HG03469 (cell line): ENCODE measurements at regions not wholly inside any gene's neighbourhood (a gene's known extent, or its start where the extent isn't known, plus 50 kb on each side); places are given as distances from the start of the nearest gene placed in this dataset.

Experiments used
- ATAC-seq: cut with Tn5 transposase; IDR thresholded peaks from one replicate; pipeline ENCODE4 v1.9.1; 2021; ENCODE audit warnings: mild to moderate bottlenecking, moderate library complexity, moderate number of reproducible peaks; ENCODE audit not compliant: unreplicated experiment

DNA sequence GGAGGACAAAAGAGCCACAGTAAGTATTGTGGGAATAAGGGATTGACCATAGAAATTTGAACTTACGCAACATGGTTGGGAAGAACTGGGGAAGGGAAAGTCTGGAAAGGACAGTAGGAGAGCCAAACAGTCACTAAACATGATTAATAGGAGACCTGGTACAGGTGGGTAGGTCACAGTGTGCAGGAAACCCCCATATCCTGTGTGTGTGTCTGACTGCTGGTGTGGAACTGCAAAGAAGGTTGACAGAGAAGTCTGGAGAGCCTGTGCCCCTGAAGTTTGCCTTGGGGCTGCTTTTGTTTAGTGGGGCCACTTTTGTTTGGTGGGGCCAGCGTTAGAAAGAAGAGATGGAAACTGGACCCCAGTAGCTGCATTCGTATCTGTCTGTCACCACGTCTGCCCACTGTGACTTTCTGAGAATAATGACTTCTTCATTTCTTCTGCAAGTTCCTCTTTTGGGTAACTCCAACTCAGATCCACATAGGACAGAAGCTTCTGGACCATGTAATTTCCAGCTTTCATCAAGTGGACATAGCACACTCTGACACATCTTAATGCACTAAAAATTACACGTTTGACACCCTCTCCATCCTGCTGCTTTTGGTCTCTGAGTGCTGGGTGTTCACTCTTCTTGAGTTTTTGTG is 126.8 kb upstream of the RAG2 start:
- ATAC-seq: peak; percentile 86

DNA sequence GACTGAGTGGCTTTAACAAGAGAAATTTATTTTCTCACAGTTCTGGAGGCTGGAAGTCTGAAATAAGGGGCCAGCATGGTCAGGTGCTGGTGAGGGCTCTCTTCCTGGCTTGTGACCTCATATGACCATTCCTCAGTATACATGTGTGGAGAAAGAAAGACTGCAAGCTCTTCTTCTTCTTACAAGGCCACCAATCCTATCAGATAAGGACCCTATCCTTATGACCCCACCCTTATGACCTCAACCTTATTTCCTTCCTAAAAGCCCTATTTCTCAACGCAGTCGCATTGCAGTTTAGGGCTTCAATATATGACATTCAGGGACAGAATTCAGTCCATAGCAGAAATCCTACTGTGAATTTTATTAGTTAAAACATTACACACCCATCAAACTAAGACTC is 124.4 kb upstream of the RAG2 start:
- ATAC-seq: no peak

DNA sequence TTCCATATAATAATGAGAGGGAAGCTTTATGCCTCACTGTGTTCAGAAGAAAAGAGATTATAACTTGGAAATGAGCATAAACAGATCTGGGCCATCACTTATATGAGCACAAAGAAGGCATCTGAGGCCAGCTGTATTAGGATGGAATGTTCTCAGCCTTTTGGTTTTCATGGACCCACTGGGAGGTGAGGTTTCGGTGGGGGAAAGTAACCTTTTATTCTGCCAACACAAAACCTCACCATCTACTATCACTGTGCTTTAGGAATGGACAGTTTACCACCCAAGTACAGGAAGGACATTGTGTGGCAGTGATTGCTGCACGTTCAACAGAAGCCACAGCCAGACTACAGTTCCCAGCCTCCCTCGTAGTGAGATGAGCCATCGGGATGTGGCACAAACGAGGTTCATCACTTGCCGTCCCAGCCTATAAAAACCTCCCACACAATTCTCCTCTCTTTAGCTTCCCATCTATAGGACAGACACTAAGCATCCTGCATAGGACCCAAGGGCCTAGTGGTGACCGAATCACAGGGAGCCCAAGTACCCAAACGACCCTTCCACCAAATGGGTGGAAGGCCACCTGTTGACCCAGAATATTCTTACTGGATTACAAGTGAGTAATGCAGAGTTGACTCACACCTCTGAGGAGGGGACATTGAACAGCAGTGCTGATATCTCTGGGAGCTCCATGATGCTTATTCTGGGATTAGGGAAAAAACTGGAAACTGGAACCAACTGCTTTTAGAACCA is 121.5 kb upstream of the RAG2 start:
- no peak for ATAC-seq

DNA sequence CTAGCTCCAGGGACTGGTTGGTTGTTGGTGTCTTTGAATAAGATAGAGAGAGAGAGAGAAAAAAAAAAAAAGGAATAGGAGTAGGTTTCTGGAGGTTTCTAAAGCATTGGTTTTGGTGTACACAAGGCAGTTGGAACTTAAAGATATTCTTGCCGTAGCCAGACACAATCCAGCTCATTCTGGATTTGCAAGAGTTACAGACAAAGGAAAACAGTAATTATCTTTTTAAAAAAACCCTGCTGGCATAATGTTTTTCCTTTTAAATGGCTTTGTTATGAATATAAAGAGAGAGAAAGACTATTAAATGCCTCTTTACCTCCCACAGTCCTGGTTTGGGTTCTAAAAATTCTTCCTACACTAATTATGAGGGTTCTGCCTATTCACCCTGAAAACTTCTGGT is 120.4 kb upstream of the RAG2 start:
- ATAC-seq: no peak

DNA sequence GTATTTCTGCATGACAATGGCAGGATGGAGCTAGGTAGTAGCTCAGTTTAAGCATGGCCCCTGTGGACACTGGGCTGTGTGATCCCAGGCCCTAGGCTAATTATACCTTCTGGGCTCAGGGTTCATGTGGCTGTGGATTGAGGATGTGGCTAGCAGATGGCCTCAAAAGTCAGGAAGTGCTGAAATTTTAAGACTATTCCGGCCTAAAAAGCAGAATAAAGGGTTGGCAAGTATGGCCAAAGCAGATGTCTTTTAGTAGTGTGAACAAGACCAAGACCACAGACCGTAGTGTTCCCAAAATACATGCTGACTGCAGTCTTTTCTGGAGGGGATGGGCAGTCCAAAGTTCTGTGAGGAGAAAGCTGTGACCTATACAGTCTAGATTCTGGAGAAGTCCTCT is 115.7 kb upstream of the RAG2 start:
- ATAC-seq: no peak

DNA sequence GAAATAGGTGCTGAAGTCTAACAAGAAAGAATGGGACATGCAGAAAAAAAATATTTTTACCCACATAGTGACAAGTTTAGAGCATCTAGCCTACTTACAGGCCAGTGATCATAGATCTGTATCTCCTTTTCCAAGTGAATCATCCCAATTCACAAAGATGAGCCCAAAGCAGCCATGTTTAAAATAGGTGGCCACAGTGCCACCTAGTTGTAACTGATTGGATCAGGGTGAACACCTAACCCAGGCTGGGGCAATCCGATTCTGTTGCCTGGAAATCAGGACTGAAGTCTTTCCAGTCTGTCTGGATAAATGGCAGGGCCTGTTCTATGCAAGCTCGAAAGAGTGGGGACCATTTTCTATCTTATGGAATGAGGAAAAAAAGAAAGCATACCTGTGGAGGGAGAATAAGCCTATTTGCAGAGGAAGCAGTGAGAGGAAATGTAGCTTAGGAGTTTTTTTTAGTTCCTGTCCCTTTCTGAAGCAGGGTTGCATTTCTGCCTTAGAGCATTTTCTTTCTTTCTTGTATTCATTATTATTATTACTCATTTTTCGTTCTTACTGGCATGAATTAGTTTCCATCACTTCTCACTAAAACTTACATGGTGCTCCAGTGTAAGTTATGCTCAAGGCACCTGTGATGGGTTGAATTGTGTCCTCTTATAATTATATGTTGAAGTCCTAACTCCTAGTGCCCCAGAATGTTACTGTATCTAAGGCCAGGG is 113.2 kb upstream of the RAG2 start:
- ATAC-seq: no peak
